ENCODE measurements at regions not wholly inside any gene's neighbourhood (a gene's known extent, or its start where the extent isn't known, plus 50 kb on each side); places are given as distances from the start of the nearest gene placed in this dataset.
"Not testable (repeated sequence)": the region's sequence is repeated elsewhere in the genome, so short reads cannot be mapped to it uniquely, and the experiment has no call there.

- Histone ChIP-seq H3K4me1 (no peaks in the 10 kb centered on the region), H3K27ac (replicated peaks) (no peak overlapping the region), H3K9me3 (replicated peaks) (no peaks in the 10 kb centered on the region), H3K36me3 (no peaks in the 10 kb centered on the region), H3K4me3 (no peak overlapping the region), H3K27me3 (ENCODE audit: low read depth) (no peaks in the 10 kb centered on the region)
- TF ChIP-seq CTCF (IDR thresholded peaks at IDR 0.05; ENCODE audit: borderline replicate concordance): no peak
- intact Hi-C loops (cut with micrococcal nuclease): no loop called here
- DNase-seq: no peak
These were observed 254.8 kb upstream of the EPHA3 start for GRCh38 chr3:88852606-88853005.

GRCh38 chr3:88863196-88863595, 244.2 kb upstream of the EPHA3 start:
- intact Hi-C loops (cut with micrococcal nuclease): no loop called here
- Histone ChIP-seq H3K27ac (replicated peaks) (no peak overlapping the region), H3K4me1 (no peaks in the 10 kb centered on the region), H3K9me3 (replicated peaks) (no peaks in the 10 kb centered on the region), H3K36me3 (no peaks in the 10 kb centered on the region), H3K27me3 (ENCODE audit: low read depth) (no peaks in the 10 kb centered on the region), H3K4me3 (no peak overlapping the region)
- no peak for TF ChIP-seq CTCF (IDR thresholded peaks at IDR 0.05; ENCODE audit: borderline replicate concordance)
- no peak for DNase-seq

GRCh38 chr3:88876724-88877123, 230.7 kb upstream of the EPHA3 start:
- no peak overlapping the region for H3K4me3 ChIP-seq
- no peak for TF ChIP-seq CTCF (IDR thresholded peaks at IDR 0.05; ENCODE audit: borderline replicate concordance)
- H3K27me3 ChIP-seq (ENCODE audit: low read depth): no peaks in the 10 kb centered on the region
- H3K36me3 ChIP-seq: no peaks in the 10 kb centered on the region
- intact Hi-C loops (cut with micrococcal nuclease): no loop called here
- no peaks in the 10 kb centered on the region for H3K4me1 ChIP-seq
- no peak overlapping the region for H3K27ac ChIP-seq (replicated peaks)
- no peak for DNase-seq
- H3K9me3 ChIP-seq (replicated peaks): no peaks in the 10 kb centered on the region

GRCh38 chr3:88879905-88880304, 227.5 kb upstream of the EPHA3 start:
- Histone ChIP-seq H3K27me3 (ENCODE audit: low read depth) (no peaks in the 10 kb centered on the region), H3K9me3 (replicated peaks) (no peaks in the 10 kb centered on the region), H3K4me1 (no peaks in the 10 kb centered on the region), H3K36me3 (no peaks in the 10 kb centered on the region), H3K27ac (replicated peaks) (no peak overlapping the region), H3K4me3 (no peak overlapping the region)
- intact Hi-C loops (cut with micrococcal nuclease): no loop called here
- TF ChIP-seq CTCF (IDR thresholded peaks at IDR 0.05; ENCODE audit: borderline replicate concordance): no peak
- DNase-seq: no peak

DNA sequence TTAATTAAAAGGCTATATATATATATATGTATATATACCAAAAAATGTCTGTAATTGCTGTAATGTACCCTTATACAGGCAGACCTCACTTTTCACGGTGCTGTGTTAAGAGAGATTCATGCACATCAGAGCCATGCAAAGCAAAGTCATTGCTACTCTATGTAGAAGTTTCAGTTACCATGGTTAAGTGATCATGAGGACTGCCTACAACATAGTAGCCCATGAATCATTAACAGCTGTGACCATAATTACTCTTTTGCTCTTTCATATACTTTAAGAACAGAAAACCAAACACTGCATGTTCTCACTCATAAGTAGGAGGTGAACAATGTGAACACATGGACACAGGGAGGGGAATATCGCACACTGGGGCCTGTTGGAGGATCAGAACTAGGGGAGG, 225.3 kb upstream of the EPHA3 start:
- no peak overlapping the region for H3K4me3 ChIP-seq
- intact Hi-C loops (cut with micrococcal nuclease): no loop called here
- TF ChIP-seq CTCF (IDR thresholded peaks at IDR 0.05; ENCODE audit: borderline replicate concordance): no peak

GRCh38 chr3:88886624-88887023, 220.8 kb upstream of the EPHA3 start:
- intact Hi-C loops (cut with micrococcal nuclease); H3K4me3 ChIP-seq; H3K27ac ChIP-seq (replicated peaks); H3K27me3 ChIP-seq (ENCODE audit: low read depth); H3K4me1 ChIP-seq; DNase-seq; H3K36me3 ChIP-seq: not testable (repeated sequence)
- H3K9me3 ChIP-seq (replicated peaks): peaks cover 25% of the 10 kb centered on the region

More for the DNA sequence above, 225.3 kb upstream of the EPHA3 start:
- H3K27ac ChIP-seq (replicated peaks): no peak overlapping the region
- no peaks in the 10 kb centered on the region for H3K27me3 ChIP-seq (ENCODE audit: low read depth)
- H3K9me3 ChIP-seq (replicated peaks): no peaks in the 10 kb centered on the region
- no peaks in the 10 kb centered on the region for H3K36me3 ChIP-seq
- H3K4me1 ChIP-seq: no peaks in the 10 kb centered on the region
- no peak for DNase-seq
